Spleen (tissue), 11 donors: ENCODE measurements at regions not wholly inside any gene's neighbourhood (a gene's known extent, or its start where the extent isn't known, plus 50 kb on each side); places are given as distances from the start of the nearest gene placed in this dataset.

Experiments used
- DNase-seq: peaks from one replicate; pipeline ENCODE4 v3.0.0-alpha.2; 2020
- H3K27ac ChIP-seq, 8 donors: fragments of 200-600 bp; sonication (generic) in 7 of 8; 1 replicate in 4 of 8; 2 replicates in 4 of 8; pipeline versions ENCODE4 v1.5.0 to v1.8.0; 2016 to 2021; ENCODE audit warnings: inconsistent platforms in 4 of 8, mild to moderate bottlenecking in 4 of 8, moderate library complexity in 1 of 8
- H3K27me3 ChIP-seq, 7 donors: fragments of 200-600 bp; sonication (generic) in 6 of 7; replicated peaks in 1 of 7; 1 replicate in 4 of 7; 2 replicates in 3 of 7; pipeline versions ENCODE4 v1.5.0 to v1.8.0; 2016 to 2021; ENCODE audit warnings: inconsistent platforms in 3 of 7, mild to moderate bottlenecking in 1 of 7
- H3K36me3 ChIP-seq, 6 donors: fragments of 200-600 bp; sonication (generic) in 5 of 6; 1 replicate in 4 of 6; 2 replicates in 2 of 6; pipeline versions ENCODE4 v1.5.0 to v1.8.0; 2016 to 2021; ENCODE audit warnings: inconsistent platforms in 2 of 6
- H3K4me1 ChIP-seq, 6 donors: fragments of 200-600 bp; sonication (generic) in 5 of 6; 1 replicate in 3 of 6; 2 replicates in 3 of 6; pipeline versions ENCODE4 v1.5.0 to v1.8.0; 2016 to 2021; ENCODE audit warnings: inconsistent platforms in 3 of 6
- H3K4me3 ChIP-seq, 8 donors: fragments of 200-600 bp; sonication (generic) in 7 of 8; 1 replicate in 4 of 8; 2 replicates in 4 of 8; pipeline versions ENCODE4 v1.5.0 to v1.8.0; 2016 to 2021; ENCODE audit warnings: inconsistent platforms in 4 of 8, mild to moderate bottlenecking in 4 of 8, moderate library complexity in 2 of 8
- H3K9me3 ChIP-seq, 8 donors: fragments of 200-600 bp; sonication (generic) in 7 of 8; 1 replicate in 4 of 8; 2 replicates in 4 of 8; pipeline versions ENCODE4 v1.5.0 to v1.8.0; 2016 to 2021; ENCODE audit warnings: inconsistent platforms in 4 of 8
- POLR2A ChIP-seq, 3 donors: fragments of 450-650 bp; IDR thresholded peaks; one replicate each; pipeline ENCODE4 v1.5.1; 2017; ENCODE audit warnings: antibody characterized with exemption in 3 of 3, mild to moderate bottlenecking in 1 of 3
- POLR2AphosphoS5 ChIP-seq, 3 donors: sonication (generic); formaldehyde crosslinking; IDR thresholded peaks; one replicate each; pipeline ENCODE4 v1.5.1; 2017; ENCODE audit warnings: antibody characterized with exemption in 3 of 3
- WGBS, 5 donors: extraction: QIAGEN DNeasy Blood & Tissue Kit in 3 of 5; methylation state at CpG; one replicate each; pipeline versions ENCODE4 v1.1.5 to v1.1.7; 2013 to 2018; 5-methylcytosine and 5-hydroxymethylcytosine counted together
- intact Hi-C: fragments of 100-400 bp; cut with DNase I; formaldehyde crosslinking; loops from one replicate; pipeline ENCODE4 v1.15.0; 2023; ENCODE audit warnings: low total_unique reads
- TF ChIP-seq, protein P1 (sequence below), 11 experiments: fragments of 200-600 bp in 7 of 11; fragments of 450-650 bp in 4 of 11; sonication (generic) in 4 of 11; IDR thresholded peaks in 8 of 11; conservative IDR thresholded peaks in 3 of 11; 1 replicate in 7 of 11; 2 replicates in 4 of 11; pipeline versions ENCODE4 v1.4.0 to v1.8.0; 2016 to 2021; ENCODE audit warnings: antibody characterized with exemption in 11 of 11, inconsistent platforms in 4 of 11, mild to moderate bottlenecking in 1 of 11
- donor health status: healthy with polysubstance abuse.
- donor health status: DM: no; HTN: no; CAD: no; lungs with moderate emphysema.
- donor health status: DM: no; HTN: no; CAD: no.
- donor health status: Bipolar disorder and iron deficiency.
- donor health status: healthy.
- donor health status: DM: no; HTN: no; CAD: no.
- donor health status: DM: yes; HTN: yes; CAD: no.

GRCh38 chr13:111866731-111867245 lies 200.2 kb upstream of the SOX1 start:
- H3K36me3 ChIP-seq: no peaks in the 10 kb centered on the region
- intact Hi-C loops: no loop called here
- no peak overlapping the region for H3K4me3 ChIP-seq
- no peak for DNase-seq
- H3K9me3 ChIP-seq: peaks cover 0 to 21% (median 11%) of the 10 kb centered on the region in 8 donors
- no peaks in the 10 kb centered on the region for H3K4me1 ChIP-seq
- peaks cover 0 to 3% (median 0%) of the 10 kb centered on the region in 7 donors for H3K27me3 ChIP-seq
- no peak for TF ChIP-seq POLR2AphosphoS5 (IDR thresholded peaks at IDR 0.05)
- 83 to 94% (median 89%) methylated on average over 11 of the region's 11 CpGs for WGBS, 5 donors
- no peak overlapping the region for H3K27ac ChIP-seq

DNA sequence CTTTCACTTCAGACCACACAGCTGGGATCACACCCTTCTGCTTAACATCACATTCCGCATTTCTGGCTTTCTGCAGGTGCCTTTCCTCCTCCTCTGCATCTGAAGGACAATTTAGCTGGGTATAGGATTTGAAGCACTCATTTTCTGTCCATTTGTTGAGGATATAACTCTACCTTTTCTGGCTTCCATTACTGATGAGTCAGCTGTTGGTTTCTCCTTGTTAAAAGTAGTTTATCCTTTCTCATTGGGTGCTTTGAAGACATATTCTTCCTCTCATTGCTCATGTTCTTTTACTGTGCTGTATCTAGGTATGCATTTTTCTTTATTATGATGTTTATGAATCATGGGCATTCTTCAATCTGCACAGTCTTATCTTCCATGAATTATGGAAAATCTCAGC lies 199.3 kb upstream of the SOX1 start:
- Histone ChIP-seq H3K4me3 (no peak overlapping the region), H3K9me3 (peaks cover 0 to 17% (median 11%) of the 10 kb centered on the region in 8 donors), H3K27ac (no peak overlapping the region), H3K27me3 (peaks cover 0 to 11% (median 0%) of the 10 kb centered on the region in 7 donors), H3K4me1 (no peaks in the 10 kb centered on the region), H3K36me3 (no peaks in the 10 kb centered on the region)
- intact Hi-C loops: no loop called here
- TF ChIP-seq, protein P1, sequence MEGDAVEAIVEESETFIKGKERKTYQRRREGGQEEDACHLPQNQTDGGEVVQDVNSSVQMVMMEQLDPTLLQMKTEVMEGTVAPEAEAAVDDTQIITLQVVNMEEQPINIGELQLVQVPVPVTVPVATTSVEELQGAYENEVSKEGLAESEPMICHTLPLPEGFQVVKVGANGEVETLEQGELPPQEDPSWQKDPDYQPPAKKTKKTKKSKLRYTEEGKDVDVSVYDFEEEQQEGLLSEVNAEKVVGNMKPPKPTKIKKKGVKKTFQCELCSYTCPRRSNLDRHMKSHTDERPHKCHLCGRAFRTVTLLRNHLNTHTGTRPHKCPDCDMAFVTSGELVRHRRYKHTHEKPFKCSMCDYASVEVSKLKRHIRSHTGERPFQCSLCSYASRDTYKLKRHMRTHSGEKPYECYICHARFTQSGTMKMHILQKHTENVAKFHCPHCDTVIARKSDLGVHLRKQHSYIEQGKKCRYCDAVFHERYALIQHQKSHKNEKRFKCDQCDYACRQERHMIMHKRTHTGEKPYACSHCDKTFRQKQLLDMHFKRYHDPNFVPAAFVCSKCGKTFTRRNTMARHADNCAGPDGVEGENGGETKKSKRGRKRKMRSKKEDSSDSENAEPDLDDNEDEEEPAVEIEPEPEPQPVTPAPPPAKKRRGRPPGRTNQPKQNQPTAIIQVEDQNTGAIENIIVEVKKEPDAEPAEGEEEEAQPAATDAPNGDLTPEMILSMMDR (IDR thresholded peaks at IDR 0.05 in 8 of 11, conservative IDR thresholded peaks at IDR 0.05 in 3 of 11): no peak
- 79 to 94% (median 87%) methylated on average over 1 of the region's 1 CpG for WGBS, 5 donors
- no peak for DNase-seq

DNA sequence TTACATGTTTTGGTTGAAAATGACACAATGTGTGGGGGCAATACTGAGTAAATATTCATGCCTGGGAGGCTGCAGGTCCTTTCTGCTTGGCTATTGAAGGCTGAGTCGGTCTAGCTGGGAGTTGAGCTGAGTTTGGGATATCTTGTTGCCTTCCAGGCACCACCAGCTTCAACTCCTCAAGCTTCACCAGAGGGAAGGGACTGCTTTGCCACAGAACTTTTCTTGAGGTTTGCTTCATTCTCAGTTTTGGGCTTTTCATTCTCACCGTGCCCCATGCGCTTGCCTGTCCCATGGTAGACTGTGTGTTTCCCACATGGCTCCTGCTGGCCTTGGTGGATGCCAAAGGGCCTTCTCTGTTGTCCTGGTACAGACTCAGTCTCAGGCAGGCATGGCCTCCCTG lies 198.2 kb upstream of the SOX1 start:
- peaks cover 0 to 17% (median 11%) of the 10 kb centered on the region in 8 donors for H3K9me3 ChIP-seq
- no peaks in the 10 kb centered on the region for H3K4me1 ChIP-seq
- H3K36me3 ChIP-seq: no peaks in the 10 kb centered on the region
- WGBS, 5 donors: 81 to 94% (median 89%) methylated on average over 3 of the region's 3 CpGs
- H3K4me3 ChIP-seq: no peak overlapping the region
- no peak for TF ChIP-seq POLR2A (IDR thresholded peaks at IDR 0.05)
- TF ChIP-seq, protein P1 (IDR thresholded peaks at IDR 0.05 in 8 of 11, conservative IDR thresholded peaks at IDR 0.05 in 3 of 11): no peak
- peaks cover 0 to 17% (median 0%) of the 10 kb centered on the region in 7 donors for H3K27me3 ChIP-seq
- H3K27ac ChIP-seq: no peak overlapping the region
- intact Hi-C loops: no loop called here
- no peak for DNase-seq

DNA sequence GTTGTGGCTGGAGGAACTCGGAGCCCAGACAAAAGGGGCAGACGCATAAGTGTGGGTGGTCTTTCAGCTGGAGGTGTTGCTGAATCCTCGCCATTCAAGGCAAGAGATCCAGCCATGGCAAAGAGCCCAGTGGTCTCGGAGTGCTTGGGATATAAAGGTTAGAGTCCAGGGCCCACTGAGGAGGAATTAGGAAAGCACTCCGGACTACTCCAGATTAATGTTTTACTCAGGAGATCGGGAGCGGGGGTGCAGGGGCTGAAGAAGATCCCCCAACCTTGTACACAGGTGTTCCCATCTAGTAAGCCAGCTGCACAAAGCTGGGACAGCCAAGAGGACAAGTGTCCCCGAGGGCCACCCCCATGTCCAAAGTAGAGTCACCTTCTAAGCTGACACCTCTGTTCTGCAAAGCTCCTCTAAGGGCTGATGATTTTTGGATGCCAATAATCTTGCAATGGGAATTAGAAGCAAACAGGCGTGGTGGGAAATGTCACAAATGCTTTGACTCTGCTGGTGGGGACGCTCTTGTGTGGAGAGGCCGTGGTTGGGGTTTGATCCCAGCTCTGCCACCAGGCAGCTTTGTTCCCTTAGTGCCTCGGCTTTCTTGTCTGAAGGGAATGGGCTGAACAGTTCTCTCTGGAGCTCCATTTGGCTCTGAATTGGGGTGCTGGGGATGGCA lies 194.3 kb upstream of the SOX1 start:
- Histone ChIP-seq H3K4me3 (no peak overlapping the region), H3K4me1 (no peaks in the 10 kb centered on the region), H3K27ac (no peak overlapping the region), H3K27me3 (peaks cover 0 to 17% (median 0%) of the 10 kb centered on the region in 7 donors), H3K9me3 (peaks cover 0 to 14% (median 4%) of the 10 kb centered on the region in 8 donors), H3K36me3 (no peaks in the 10 kb centered on the region)
- intact Hi-C loops: no loop called here
- TF ChIP-seq POLR2AphosphoS5 (IDR thresholded peaks at IDR 0.05) (no peak), POLR2A (IDR thresholded peaks at IDR 0.05) (no peak)
- TF ChIP-seq, protein P1 (IDR thresholded peaks at IDR 0.05 in 8 of 11, conservative IDR thresholded peaks at IDR 0.05 in 3 of 11): no peak
- DNase-seq: no peak
- WGBS, 5 donors: 81 to 91% (median 84%) methylated on average over 12 of the region's 12 CpGs
